ENCODE measurements at regions not wholly inside any gene's neighbourhood (a gene's known extent, or its start where the extent isn't known, plus 50 kb on each side); places are given as distances from the start of the nearest gene placed in this dataset.

DNA sequence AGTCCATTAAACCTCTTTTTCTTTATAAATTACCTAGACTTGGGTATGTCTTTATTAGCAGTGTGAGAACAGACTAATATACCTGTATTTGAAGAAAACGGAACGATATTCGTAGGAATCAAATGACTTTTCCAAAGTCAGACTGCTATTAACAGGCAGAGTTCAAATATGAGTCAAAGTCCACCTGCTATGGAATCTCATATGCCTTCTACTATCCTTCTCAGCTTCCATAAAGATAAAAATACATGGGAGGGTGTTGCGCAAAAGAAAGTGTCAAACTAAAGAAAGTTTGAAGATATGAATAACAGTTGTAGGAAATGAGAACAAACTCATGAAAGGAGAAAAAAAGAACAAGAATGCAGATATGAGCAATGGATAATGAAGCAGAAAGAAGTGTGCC is 704.6 kb downstream of the EFNB2 start:
- TF ChIP-seq CTCF (IDR thresholded peaks at IDR 0.05; ENCODE audit: borderline replicate concordance, extremely low read depth, low read length, poor library complexity, severe bottlenecking) (no peak), EZH2 (IDR thresholded peaks at IDR 0.05; ENCODE audit: borderline replicate concordance, low read depth, low read length, severe bottlenecking) (no peak)
